SU-DHL-6 (cell line): ENCODE measurements at regions not wholly inside any gene's neighbourhood (a gene's known extent, or its start where the extent isn't known, plus 50 kb on each side); places are given as distances from the start of the nearest gene placed in this dataset.

Experiments used
- H2AFZ ChIP-seq: fragments of 200-600 bp; sonication (generic); 2 replicates; pipeline ENCODE4 v1.6.1; 2014; ENCODE audit warnings: low read depth, mild to moderate bottlenecking, moderate library complexity, mixed read lengths, antibody characterized with exemption, low read length; ENCODE audit not compliant: severe bottlenecking
- H3F3A ChIP-seq: fragments of 200-600 bp; shearing (Covaris generic); 2 replicates; pipeline ENCODE4 v1.6.0; 2016; ENCODE audit warnings: antibody characterized with exemption, mild to moderate bottlenecking; ENCODE audit not compliant: insufficient read depth
- H3K27ac ChIP-seq: fragments of 200-600 bp; sonication (generic); 2 replicates; pipeline ENCODE4 v1.5.1; 2016; ENCODE audit warnings: low read depth, mild to moderate bottlenecking, low read length, moderate library complexity, mixed read lengths
- H3K27me3 ChIP-seq: fragments of 200-600 bp; sonication (generic), shearing (Covaris generic); 2 replicates; pipeline ENCODE4 v1.6.0; 2014; ENCODE audit warnings: mild to moderate bottlenecking, low read length
- H3K36me3 ChIP-seq: fragments of 200-600 bp; sonication (generic); 2 replicates; pipeline ENCODE4 v1.6.1; 2014; ENCODE audit warnings: mild to moderate bottlenecking, low read length, mixed read lengths
- H3K4me2 ChIP-seq: fragments of 300-600, 200-600 bp; shearing (Covaris generic), sonication (generic); 2 replicates; pipeline ENCODE4 v1.6.0; 2014; ENCODE audit warnings: low read length, low read depth, mild to moderate bottlenecking; ENCODE audit not compliant: poor library complexity, severe bottlenecking
- H3K4me3 ChIP-seq: fragments of 200-600 bp; sonication (generic); 2 replicates; pipeline ENCODE4 v1.5.1; 2014; ENCODE audit warnings: antibody characterized with exemption, low read length, mild to moderate bottlenecking, mixed read lengths; ENCODE audit not compliant: insufficient read depth, poor library complexity, severe bottlenecking
- H3K79me2 ChIP-seq: fragments of 200-600 bp; sonication (generic); 2 replicates; pipeline ENCODE4 v1.6.1; 2014; ENCODE audit warnings: mild to moderate bottlenecking, low read length, moderate library complexity; ENCODE audit not compliant: insufficient read depth
- H3K9ac ChIP-seq: fragments of 200-600 bp; sonication (generic); 2 replicates; pipeline ENCODE4 v1.7.0; 2014; ENCODE audit warnings: mild to moderate bottlenecking, low read length
- H3K9me2 ChIP-seq: fragments of 200-600 bp; sonication (generic); replicated peaks from 2 replicates; pipeline ENCODE4 v1.6.1; 2014; ENCODE audit warnings: low read length; ENCODE audit not compliant: insufficient read depth
- H3K9me3 ChIP-seq: fragments of 200-600 bp; sonication (generic); 2 replicates; pipeline ENCODE4 v1.6.1; 2014; ENCODE audit warnings: low read length, mixed read lengths; ENCODE audit not compliant: insufficient read depth
- H4K20me1 ChIP-seq: fragments of 200-600 bp; sonication (generic); 2 replicates; pipeline ENCODE4 v1.6.1; 2014; ENCODE audit warnings: low read depth, mild to moderate bottlenecking, antibody characterized with exemption, low read length, moderate library complexity, mixed read lengths
- EZH2phosphoT487 ChIP-seq: fragments of 200-600 bp; sonication (generic), shearing (Covaris generic); conservative IDR thresholded peaks from 2 replicates; pipeline ENCODE4 v1.6.1; 2018; ENCODE audit warnings: mild to moderate bottlenecking, antibody characterized with exemption, low read length, moderate library complexity, mixed read lengths
- TF ChIP-seq, protein P1 (sequence below): fragments of 200-600 bp; sonication (generic); IDR thresholded peaks from one replicate; pipeline ENCODE4 v1.5.1; 2017; ENCODE audit warnings: antibody characterized with exemption, mild to moderate bottlenecking, low read length, moderate library complexity; ENCODE audit not compliant: insufficient read depth, poor library complexity, severe bottlenecking

DNA sequence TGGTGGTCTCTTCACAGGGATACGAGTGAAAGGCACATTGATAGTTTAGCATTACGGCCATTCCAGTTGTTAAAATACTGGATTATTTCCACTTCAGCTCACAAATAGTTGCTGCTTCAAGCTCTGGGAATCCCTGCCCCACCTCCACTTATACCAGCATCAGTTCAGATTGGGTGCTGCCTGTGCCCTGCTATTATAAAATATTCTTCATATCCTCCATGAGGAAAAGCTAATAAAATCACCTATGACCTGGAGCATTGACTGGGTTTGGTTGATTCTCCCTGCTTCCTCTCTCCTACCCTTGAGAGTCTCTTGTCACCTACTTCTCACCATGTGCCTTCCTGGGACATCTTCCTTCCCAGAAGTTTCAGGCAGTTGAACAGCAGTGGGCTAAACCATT is 529.0 kb downstream of the MCTP2 start:
- Histone ChIP-seq H3K9ac (no peak overlapping the region), H3K4me2 (no peak overlapping the region), H3K36me3 (no peaks in the 10 kb centered on the region), H3K4me3 (no peak overlapping the region), H3K79me2 (no peaks in the 10 kb centered on the region), H3K27me3 (no peaks in the 10 kb centered on the region), H3K9me2 (no peaks in the 10 kb centered on the region), H3K27ac (no peak overlapping the region), H4K20me1 (no peaks in the 10 kb centered on the region), H2AFZ (no peak overlapping the region), H3F3A (no peaks in the 10 kb centered on the region), H3K9me3 (no peaks in the 10 kb centered on the region)
- TF ChIP-seq, protein P1, sequence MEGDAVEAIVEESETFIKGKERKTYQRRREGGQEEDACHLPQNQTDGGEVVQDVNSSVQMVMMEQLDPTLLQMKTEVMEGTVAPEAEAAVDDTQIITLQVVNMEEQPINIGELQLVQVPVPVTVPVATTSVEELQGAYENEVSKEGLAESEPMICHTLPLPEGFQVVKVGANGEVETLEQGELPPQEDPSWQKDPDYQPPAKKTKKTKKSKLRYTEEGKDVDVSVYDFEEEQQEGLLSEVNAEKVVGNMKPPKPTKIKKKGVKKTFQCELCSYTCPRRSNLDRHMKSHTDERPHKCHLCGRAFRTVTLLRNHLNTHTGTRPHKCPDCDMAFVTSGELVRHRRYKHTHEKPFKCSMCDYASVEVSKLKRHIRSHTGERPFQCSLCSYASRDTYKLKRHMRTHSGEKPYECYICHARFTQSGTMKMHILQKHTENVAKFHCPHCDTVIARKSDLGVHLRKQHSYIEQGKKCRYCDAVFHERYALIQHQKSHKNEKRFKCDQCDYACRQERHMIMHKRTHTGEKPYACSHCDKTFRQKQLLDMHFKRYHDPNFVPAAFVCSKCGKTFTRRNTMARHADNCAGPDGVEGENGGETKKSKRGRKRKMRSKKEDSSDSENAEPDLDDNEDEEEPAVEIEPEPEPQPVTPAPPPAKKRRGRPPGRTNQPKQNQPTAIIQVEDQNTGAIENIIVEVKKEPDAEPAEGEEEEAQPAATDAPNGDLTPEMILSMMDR: no peak
- no peak for TF ChIP-seq EZH2phosphoT487

DNA sequence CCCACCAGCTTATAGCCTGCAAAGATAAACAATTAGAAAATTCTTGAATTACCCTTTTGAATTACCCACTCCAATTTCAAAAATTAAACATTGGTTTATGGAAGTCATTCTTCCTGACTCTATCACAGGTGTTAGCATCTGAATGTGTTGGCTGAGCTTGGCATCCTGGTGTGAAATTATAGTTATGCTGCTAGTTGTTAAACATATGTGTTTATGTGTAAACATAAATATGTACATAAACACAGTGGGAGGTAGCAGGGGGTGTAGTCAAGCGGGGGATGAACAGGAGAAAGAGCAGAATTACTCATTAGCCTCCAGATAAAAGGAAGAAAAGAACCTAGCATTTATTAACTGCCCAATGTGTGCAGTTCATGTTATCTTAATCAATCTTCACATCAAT is 530.2 kb downstream of the MCTP2 start:
- no peaks in the 10 kb centered on the region for H3K9me2 ChIP-seq
- no peaks in the 10 kb centered on the region for H3K27me3 ChIP-seq
- H2AFZ ChIP-seq: no peak overlapping the region
- no peaks in the 10 kb centered on the region for H3K9me3 ChIP-seq
- H3K79me2 ChIP-seq: no peaks in the 10 kb centered on the region
- H3K36me3 ChIP-seq: no peaks in the 10 kb centered on the region
- H3F3A ChIP-seq: no peaks in the 10 kb centered on the region
- no peak for TF ChIP-seq EZH2phosphoT487
- TF ChIP-seq, protein P1: no peak
- no peak overlapping the region for H3K4me3 ChIP-seq
- no peak overlapping the region for H3K4me2 ChIP-seq
- H3K9ac ChIP-seq: no peak overlapping the region
- H4K20me1 ChIP-seq: no peaks in the 10 kb centered on the region
- no peak overlapping the region for H3K27ac ChIP-seq

DNA sequence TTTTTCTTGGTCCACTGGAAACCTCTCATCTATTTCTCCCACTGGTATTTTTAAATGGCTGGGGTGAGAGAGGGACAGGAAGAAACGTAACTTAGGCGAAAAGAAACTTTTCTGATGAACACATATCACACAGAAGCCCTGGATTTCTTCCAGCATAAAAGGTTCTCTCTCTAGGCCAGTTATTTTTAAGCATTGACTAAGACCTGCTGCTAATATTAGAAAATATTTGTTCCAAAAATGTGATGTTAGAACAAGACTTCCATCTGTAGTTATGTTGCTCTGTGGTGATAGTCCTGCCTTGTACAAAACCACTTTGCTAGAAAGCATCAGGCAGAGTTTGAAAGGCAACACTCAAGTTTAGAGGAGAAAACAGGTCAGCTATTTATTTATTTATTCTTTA is 537.7 kb downstream of the MCTP2 start:
- H3K36me3 ChIP-seq: no peaks in the 10 kb centered on the region
- H3K4me3 ChIP-seq: no peak overlapping the region
- H4K20me1 ChIP-seq: no peaks in the 10 kb centered on the region
- H3K9ac ChIP-seq: no peak overlapping the region
- no peaks in the 10 kb centered on the region for H3K79me2 ChIP-seq
- no peaks in the 10 kb centered on the region for H3K9me2 ChIP-seq
- H3K4me2 ChIP-seq: no peak overlapping the region
- TF ChIP-seq EZH2phosphoT487: no peak
- TF ChIP-seq, protein P1: no peak
- H3K27ac ChIP-seq: no peak overlapping the region
- H3K9me3 ChIP-seq: no peaks in the 10 kb centered on the region
- H3K27me3 ChIP-seq: no peaks in the 10 kb centered on the region
- no peaks in the 10 kb centered on the region for H3F3A ChIP-seq
- no peak overlapping the region for H2AFZ ChIP-seq
